ENCODE measurements at regions not wholly inside any gene's neighbourhood (a gene's known extent, or its start where the extent isn't known, plus 50 kb on each side); places are given as distances from the start of the nearest gene placed in this dataset.

DNA sequence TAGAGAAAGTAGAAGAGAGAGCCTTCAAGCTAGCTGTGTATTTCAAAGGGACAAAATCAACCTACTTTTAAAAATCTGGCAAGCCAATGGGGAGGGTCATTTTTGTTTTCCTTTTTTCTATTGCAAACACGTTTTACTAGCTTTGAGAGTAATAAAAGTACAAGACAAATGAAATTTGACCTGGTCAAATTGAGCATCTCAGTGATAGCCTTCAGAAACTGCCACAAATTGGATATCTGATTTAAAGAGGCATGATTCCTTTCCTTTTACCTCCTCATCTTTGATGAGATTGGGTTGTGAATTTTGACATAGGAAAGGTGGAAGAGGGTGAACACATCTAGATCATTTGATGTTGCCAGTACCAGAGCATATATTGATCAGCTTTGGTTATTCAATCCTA lies 53.6 kb upstream of the RBMS3 start:
- in situ Hi-C loops (cut with MboI; ENCODE audit: low pct_unique_long_range_greater_than_20kb, low sequenced_read_pairs, unreplicated experiment): no loop called here
- TF ChIP-seq CTCF (IDR thresholded peaks at IDR 0.05; ENCODE audit: extremely low read depth, insufficient read depth, missing control alignments): no peak
- DNase-seq (ENCODE audit: low spot score): no peak

Data from GM13977 (cell line).